ENCODE measurements at regions not wholly inside any gene's neighbourhood (a gene's known extent, or its start where the extent isn't known, plus 50 kb on each side); places are given as distances from the start of the nearest gene placed in this dataset.

DNA sequence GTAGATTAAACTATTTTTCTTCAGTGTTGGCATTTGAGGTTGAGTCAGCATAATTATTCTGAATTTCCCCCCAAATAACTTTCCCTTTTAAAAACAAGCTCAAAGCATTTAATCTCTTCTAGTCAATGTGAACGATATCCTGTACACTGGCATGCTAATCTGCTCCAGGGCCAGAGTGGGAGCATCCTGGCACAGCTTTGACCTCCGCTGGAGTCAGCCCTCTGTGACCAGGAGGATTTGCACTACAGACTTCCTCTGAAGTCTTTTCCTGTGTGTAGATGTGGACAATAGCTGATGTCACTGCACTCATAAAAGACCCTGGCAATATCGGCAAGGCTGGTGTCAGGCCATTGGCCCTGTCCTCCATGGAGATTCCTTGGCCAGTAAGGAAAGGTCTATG, 340.2 kb downstream of the CDC14C start:
- intact Hi-C loops (cut with DNase I; ENCODE audit: low total_unique reads), result no loop called here
- TF ChIP-seq, protein P1, sequence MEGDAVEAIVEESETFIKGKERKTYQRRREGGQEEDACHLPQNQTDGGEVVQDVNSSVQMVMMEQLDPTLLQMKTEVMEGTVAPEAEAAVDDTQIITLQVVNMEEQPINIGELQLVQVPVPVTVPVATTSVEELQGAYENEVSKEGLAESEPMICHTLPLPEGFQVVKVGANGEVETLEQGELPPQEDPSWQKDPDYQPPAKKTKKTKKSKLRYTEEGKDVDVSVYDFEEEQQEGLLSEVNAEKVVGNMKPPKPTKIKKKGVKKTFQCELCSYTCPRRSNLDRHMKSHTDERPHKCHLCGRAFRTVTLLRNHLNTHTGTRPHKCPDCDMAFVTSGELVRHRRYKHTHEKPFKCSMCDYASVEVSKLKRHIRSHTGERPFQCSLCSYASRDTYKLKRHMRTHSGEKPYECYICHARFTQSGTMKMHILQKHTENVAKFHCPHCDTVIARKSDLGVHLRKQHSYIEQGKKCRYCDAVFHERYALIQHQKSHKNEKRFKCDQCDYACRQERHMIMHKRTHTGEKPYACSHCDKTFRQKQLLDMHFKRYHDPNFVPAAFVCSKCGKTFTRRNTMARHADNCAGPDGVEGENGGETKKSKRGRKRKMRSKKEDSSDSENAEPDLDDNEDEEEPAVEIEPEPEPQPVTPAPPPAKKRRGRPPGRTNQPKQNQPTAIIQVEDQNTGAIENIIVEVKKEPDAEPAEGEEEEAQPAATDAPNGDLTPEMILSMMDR (IDR thresholded peaks at IDR 0.05), result no peak
- no peak for TF ChIP-seq POLR2A (IDR thresholded peaks at IDR 0.05)
- 62 to 63% methylated on average over 3 of the region's 3 CpGs for WGBS, 2 donors
- DNase-seq (ENCODE audit: low spot score in 2 of 2), result no peak
- no peak overlapping the region for H3K4me3 ChIP-seq (ENCODE audit: low read depth, poor library complexity, severe bottlenecking)

DNA sequence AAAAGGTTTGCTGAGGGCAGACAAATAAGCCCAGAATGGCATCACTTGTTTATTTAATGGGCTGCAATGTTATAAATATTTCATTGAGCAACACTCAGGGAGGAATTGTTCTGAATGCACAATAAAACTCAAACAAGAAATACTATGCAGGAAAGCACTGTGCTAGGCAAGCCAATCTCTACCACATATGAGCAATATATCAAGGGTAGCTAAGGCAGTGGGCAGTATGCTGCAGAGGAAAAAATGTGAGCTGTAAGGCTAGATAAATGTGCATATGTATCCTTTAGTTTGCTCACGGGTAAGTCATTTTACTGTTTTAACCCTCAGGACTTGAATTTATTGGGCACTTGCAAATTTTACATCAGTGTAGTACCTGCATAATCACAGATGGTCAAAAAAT, 349.6 kb downstream of the CDC14C start:
- 0 to 27% methylated on average over 1 of the region's 1 CpG for WGBS, 2 donors
- intact Hi-C loops (cut with DNase I; ENCODE audit: low total_unique reads), result no loop called here

DNA sequence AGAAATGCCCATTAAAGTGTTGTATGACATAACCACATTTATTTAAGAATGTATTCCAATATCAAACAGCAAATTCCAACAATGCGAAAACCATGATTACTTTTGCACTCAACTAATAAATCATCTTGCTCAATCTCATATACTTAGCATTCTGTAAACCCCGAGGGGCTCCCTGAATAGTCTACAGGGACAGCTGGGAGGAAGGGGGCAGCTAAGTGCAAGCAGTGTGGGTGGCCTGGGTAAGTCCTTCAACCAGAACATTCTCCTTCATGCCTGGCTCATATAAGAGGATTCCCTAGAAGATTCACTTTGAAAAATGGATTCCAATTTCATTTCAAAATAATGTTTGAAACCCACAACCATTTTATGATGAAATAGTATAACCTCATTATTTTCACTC, 355.5 kb downstream of the CDC14C start:
- intact Hi-C loops (cut with DNase I; ENCODE audit: low total_unique reads), result no loop called here
- no peak for TF ChIP-seq POLR2A (IDR thresholded peaks at IDR 0.05)
- TF ChIP-seq, protein P1 (IDR thresholded peaks at IDR 0.05), result no peak
- no peak overlapping the region for H3K4me3 ChIP-seq (ENCODE audit: low read depth, poor library complexity, severe bottlenecking)
- WGBS, 2 donors, result 40 to 55% methylated on average over 2 of the region's 2 CpGs
- DNase-seq (ENCODE audit: low spot score in 2 of 2), result no peak

More for the DNA sequence above, 349.6 kb downstream of the CDC14C start:
- TF ChIP-seq POLR2A (IDR thresholded peaks at IDR 0.05), result no peak
- TF ChIP-seq, protein P1 (IDR thresholded peaks at IDR 0.05), result no peak
- no peak overlapping the region for H3K4me3 ChIP-seq (ENCODE audit: low read depth, poor library complexity, severe bottlenecking)
- DNase-seq (ENCODE audit: low spot score in 2 of 2), result no peak

DNA sequence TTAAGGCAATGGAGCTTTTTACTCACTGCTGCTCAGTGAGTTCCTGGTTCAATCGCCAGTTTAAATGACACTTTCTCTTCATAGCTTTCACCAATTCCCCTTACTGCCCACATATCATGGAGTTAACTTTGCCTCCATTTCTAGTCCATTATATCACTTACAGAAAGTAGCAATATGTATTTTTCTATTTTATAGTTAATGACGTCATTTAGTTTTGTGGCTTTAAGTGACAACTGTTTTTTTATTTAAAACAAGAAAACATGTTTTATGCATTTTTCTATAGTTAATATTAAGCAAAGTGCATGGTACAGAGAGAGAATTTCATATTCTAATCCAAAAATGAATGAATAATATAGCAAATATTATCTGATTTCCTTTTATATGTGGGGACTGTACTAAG, 363.3 kb downstream of the CDC14C start:
- TF ChIP-seq, protein P1 (IDR thresholded peaks at IDR 0.05), result no peak
- TF ChIP-seq POLR2A (IDR thresholded peaks at IDR 0.05), result no peak
- WGBS, 2 donors, result 89 to 98% methylated on average over 2 of the region's 2 CpGs
- H3K4me3 ChIP-seq (ENCODE audit: low read depth, poor library complexity, severe bottlenecking), result no peak overlapping the region
- DNase-seq (ENCODE audit: low spot score in 2 of 2), result no peak
- intact Hi-C loops (cut with DNase I; ENCODE audit: low total_unique reads), result no loop called here

DNA sequence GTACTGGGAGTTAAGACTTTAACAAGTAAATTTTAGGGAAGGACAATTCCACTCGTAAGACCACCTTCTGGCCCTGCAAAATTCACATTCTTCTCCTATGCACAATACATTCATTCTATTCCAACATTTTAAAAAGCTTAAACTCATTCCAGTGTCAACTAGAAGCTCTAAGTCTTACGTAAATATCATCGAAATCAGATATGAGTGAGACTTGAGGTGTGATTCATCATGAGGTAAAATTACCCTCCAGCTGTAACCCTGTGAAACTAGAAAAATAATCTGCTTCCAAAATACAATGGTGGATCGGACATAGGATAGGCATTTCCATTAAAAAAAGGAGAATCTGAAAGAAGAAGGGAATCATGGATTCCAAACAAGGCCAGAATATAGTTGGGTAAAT, 370.3 kb downstream of the CDC14C start:
- no peak overlapping the region for H3K4me3 ChIP-seq (ENCODE audit: low read depth, poor library complexity, severe bottlenecking)
- no peak for DNase-seq (ENCODE audit: low spot score in 2 of 2)
- 54 to 58% methylated on average over 4 of the region's 4 CpGs for WGBS, 2 donors
- TF ChIP-seq, protein P1 (IDR thresholded peaks at IDR 0.05), result no peak
- TF ChIP-seq POLR2A (IDR thresholded peaks at IDR 0.05), result no peak
- intact Hi-C loops (cut with DNase I; ENCODE audit: low total_unique reads), result no loop called here

DNA sequence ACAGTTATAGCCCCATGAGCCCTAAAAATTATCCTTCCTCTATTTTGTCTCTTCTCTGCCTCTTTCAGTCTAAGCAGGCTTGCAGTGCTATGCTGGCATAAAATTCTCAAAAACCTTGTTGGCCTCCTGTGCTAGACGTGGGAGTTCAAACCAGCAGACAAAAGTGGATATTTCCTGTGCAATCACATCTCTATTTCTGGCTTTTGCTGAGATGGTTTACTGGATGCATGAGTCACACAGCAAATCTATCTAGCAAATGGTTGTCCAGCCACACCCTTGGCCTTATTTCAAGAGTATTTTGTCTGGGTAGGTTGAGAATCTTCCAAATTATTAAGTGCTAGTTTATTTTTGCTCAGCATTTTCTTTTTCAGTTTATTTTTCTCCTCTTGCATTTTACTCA, 370.8 kb downstream of the CDC14C start:
- intact Hi-C loops (cut with DNase I; ENCODE audit: low total_unique reads), result no loop called here
- DNase-seq (ENCODE audit: low spot score in 2 of 2), result peak in 1 of 2 donors; percentile 23
- H3K4me3 ChIP-seq (ENCODE audit: low read depth, poor library complexity, severe bottlenecking), result no peak overlapping the region
- 4 to 14% methylated on average over 1 of the region's 1 CpG for WGBS, 2 donors
- TF ChIP-seq POLR2A (IDR thresholded peaks at IDR 0.05), result no peak
- TF ChIP-seq, protein P1 (IDR thresholded peaks at IDR 0.05), result no peak
